Transverse colon (tissue), 3 donors: ENCODE measurements at regions not wholly inside any gene's neighbourhood (a gene's known extent, or its start where the extent isn't known, plus 50 kb on each side); places are given as distances from the start of the nearest gene placed in this dataset.

Experiments used
- CTCF ChIP-seq, 5 experiments: fragments of 200-600 bp in 3 of 5; fragments of 450-650 bp in 2 of 5; sonication (generic) in 3 of 5; IDR thresholded peaks; 1 replicate in 2 of 5; 2 replicates in 3 of 5; pipeline ENCODE4 v1.5.1; 2016 to 2017; ENCODE audit warnings: antibody characterized with exemption in 5 of 5, inconsistent platforms in 3 of 5, mild to moderate bottlenecking in 2 of 5, moderate library complexity in 1 of 5
- POLR2A ChIP-seq: fragments of 450-650 bp; IDR thresholded peaks from one replicate; pipeline ENCODE4 v1.6.1; 2016; ENCODE audit warnings: antibody characterized with exemption, mild to moderate bottlenecking, moderate library complexity

DNA sequence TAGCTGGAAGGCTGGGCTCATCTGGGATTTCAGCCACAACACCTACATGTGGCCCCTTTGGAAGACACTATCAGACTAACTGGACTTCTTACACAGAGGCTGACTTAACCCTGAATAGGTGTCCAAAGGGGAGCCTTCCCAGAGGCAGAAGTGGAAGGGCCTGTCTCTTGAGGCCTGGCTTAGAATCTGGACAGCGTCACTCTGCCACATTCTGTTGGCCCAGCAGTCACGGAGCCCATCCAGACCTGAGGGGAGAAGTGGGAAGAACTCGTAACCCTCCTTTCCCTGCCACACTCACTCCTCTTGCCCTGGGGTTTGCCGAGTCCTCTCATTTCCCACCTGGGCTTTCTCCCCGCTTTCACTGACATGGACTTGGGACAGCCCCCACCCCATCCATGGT is 170.5 kb downstream of the C16orf95 start:
- TF ChIP-seq CTCF (IDR thresholded peaks at IDR 0.05) (no peak), POLR2A (no peak)
